ENCODE measurements at regions not wholly inside any gene's neighbourhood (a gene's known extent, or its start where the extent isn't known, plus 50 kb on each side); places are given as distances from the start of the nearest gene placed in this dataset.

GRCh38 chr2:9763356-9764152, 79.7 kb upstream of the TAF1B start:
- no peak for TF ChIP-seq CTCF (conservative IDR thresholded peaks at IDR 0.05; ENCODE audit: low read length)
- no peak for TF ChIP-seq EZH2phosphoT487 (IDR thresholded peaks at IDR 0.05; ENCODE audit: borderline replicate concordance)
